Esophagus (tissue), 2 donors: ENCODE measurements at regions not wholly inside any gene's neighbourhood (a gene's known extent, or its start where the extent isn't known, plus 50 kb on each side); places are given as distances from the start of the nearest gene placed in this dataset.

ENCODE experiments used
- H3K27ac ChIP-seq, 2 donors: one replicate each; pipeline ENCODE4 v1.5.1; 2013; ENCODE audit warnings: low read depth in 2 of 2, mild to moderate bottlenecking in 2 of 2, inconsistent platforms in 1 of 2, low read length in 1 of 2, moderate library complexity in 1 of 2
- H3K27me3 ChIP-seq, 2 donors: one replicate each; pipeline ENCODE4 v1.6.1; 2013; ENCODE audit warnings: low read length in 2 of 2, control low read depth in 1 of 2, mild to moderate bottlenecking in 1 of 2; ENCODE audit not compliant: insufficient read depth in 2 of 2, control insufficient read depth in 1 of 2
- H3K36me3 ChIP-seq, 2 donors: one replicate each; pipeline ENCODE4 v1.6.1; 2013; ENCODE audit warnings: low read length in 1 of 2; ENCODE audit not compliant: control insufficient read depth in 2 of 2, insufficient read depth in 2 of 2
- H3K4me1 ChIP-seq, 2 donors: one replicate each; pipeline ENCODE4 v1.6.1; 2013; ENCODE audit warnings: low read length in 1 of 2; ENCODE audit not compliant: control insufficient read depth in 2 of 2, insufficient read depth in 2 of 2
- H3K4me3 ChIP-seq, 2 donors: one replicate each; pipeline ENCODE4 v1.5.1; 2013; ENCODE audit warnings: low read length in 2 of 2, mild to moderate bottlenecking in 2 of 2, low read depth in 1 of 2, moderate library complexity in 1 of 2
- H3K9me3 ChIP-seq, 2 donors: one replicate each; pipeline ENCODE4 v1.6.1; 2013; ENCODE audit warnings: mild to moderate bottlenecking in 2 of 2, low read depth in 1 of 2, low read length in 1 of 2, moderate library complexity in 1 of 2; ENCODE audit not compliant: control insufficient read depth in 2 of 2, insufficient read depth in 1 of 2
- WGBS, 2 donors: extraction: QIAGEN DNeasy Blood & Tissue Kit; methylation state at CpG; one replicate each; pipeline ENCODE4 v1.1.7; 2013; 5-methylcytosine and 5-hydroxymethylcytosine counted together
- donor health status: healthy with polysubstance abuse.
- donor health status: Bipolar disorder and iron deficiency.

GRCh38 chr6:917296-917695, 224.4 kb upstream of the EXOC2 start:
- Histone ChIP-seq H3K4me1 (no peaks in the 10 kb centered on the region), H3K27me3 (peaks cover 0 to 2% of the 10 kb centered on the region in 2 donors), H3K27ac (no peak overlapping the region), H3K4me3 (no peak overlapping the region), H3K36me3 (no peaks in the 10 kb centered on the region), H3K9me3 (peaks cover 3 to 20% of the 10 kb centered on the region in 2 donors)
- 50 to 60% methylated on average over 2 of the region's 2 CpGs for WGBS, 2 donors

- Histone ChIP-seq H3K4me1 (no peaks in the 10 kb centered on the region), H3K27me3 (peaks cover 0 to 2% of the 10 kb centered on the region in 2 donors), H3K36me3 (no peaks in the 10 kb centered on the region), H3K9me3 (peaks cover 3 to 10% of the 10 kb centered on the region in 2 donors), H3K27ac (no peak overlapping the region), H3K4me3 (no peak overlapping the region)
- 98% methylated on average over 8 of the region's 8 CpGs for WGBS, 2 donors
These were observed 223.2 kb upstream of the EXOC2 start for GRCh38 chr6:916131-916530.

DNA sequence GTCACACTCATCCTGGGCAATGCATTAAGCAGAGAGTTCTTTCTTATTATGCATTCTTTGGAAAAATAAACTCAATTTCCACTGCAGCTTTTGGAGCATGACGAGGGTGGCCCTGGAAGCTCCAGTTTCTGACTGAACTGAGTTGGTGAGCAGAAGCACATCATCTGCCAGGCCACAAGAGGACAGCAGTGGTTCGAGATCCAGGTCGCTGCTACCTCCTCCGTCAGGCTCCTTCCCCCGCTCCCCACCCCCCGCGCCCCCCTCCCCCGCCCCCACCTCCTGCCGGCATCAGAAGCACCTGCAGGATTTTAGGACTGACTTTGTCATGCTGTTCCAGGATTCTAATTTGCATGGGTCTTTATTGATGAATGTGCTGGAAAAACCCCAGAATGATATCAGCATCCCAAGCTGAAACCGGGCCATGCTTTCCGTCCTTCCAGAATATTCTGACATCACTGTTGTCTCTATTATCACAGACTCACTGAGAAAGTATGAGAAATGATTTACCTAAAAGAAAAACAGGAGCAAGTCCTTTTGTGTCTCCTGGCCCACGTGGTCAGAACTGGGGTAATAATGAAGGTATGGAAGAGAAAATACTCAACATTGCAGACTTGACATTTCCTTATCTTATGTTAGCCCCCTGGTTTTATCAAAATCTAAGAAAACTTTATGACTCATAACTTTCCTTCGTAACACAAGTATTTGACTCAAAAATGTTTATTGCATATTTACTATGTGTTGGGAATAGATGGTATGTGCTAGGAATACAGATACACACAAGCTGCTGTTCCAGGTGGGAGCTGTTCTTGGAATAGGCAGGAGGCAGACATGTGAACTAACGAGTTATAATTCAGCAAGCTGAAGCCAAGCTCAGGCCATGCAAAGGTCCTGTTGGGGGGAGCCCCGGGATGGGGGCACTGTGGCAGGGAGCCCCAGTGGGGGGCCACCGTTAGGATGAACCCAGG, 220.2 kb upstream of the EXOC2 start:
- Histone ChIP-seq H3K4me1 (no peaks in the 10 kb centered on the region), H3K27me3 (peaks cover 0 to 2% of the 10 kb centered on the region in 2 donors), H3K27ac (no peak overlapping the region), H3K4me3 (no peak overlapping the region), H3K9me3 (no peaks in the 10 kb centered on the region), H3K36me3 (no peaks in the 10 kb centered on the region)
- 17 to 21% methylated on average over 16 of the region's 16 CpGs for WGBS, 2 donors

- 78 to 79% methylated on average over 6 of the region's 6 CpGs for WGBS, 2 donors
- Histone ChIP-seq H3K36me3 (no peaks in the 10 kb centered on the region), H3K9me3 (no peaks in the 10 kb centered on the region), H3K4me1 (no peaks in the 10 kb centered on the region), H3K27ac (no peak overlapping the region), H3K4me3 (no peak overlapping the region), H3K27me3 (peaks cover 0 to 2% of the 10 kb centered on the region in 2 donors)
These were observed 215.0 kb upstream of the EXOC2 start for GRCh38 chr6:907928-908327.

GRCh38 chr6:906920-907319, 214.0 kb upstream of the EXOC2 start:
- H3K27me3 ChIP-seq: peaks cover 0 to 2% of the 10 kb centered on the region in 2 donors
- no peak overlapping the region for H3K4me3 ChIP-seq
- no peak overlapping the region for H3K27ac ChIP-seq
- peaks cover 0 to 3% of the 10 kb centered on the region in 2 donors for H3K4me1 ChIP-seq
- no peaks in the 10 kb centered on the region for H3K9me3 ChIP-seq
- H3K36me3 ChIP-seq: no peaks in the 10 kb centered on the region
- 89 to 92% methylated on average over 11 of the region's 11 CpGs for WGBS, 2 donors

DNA sequence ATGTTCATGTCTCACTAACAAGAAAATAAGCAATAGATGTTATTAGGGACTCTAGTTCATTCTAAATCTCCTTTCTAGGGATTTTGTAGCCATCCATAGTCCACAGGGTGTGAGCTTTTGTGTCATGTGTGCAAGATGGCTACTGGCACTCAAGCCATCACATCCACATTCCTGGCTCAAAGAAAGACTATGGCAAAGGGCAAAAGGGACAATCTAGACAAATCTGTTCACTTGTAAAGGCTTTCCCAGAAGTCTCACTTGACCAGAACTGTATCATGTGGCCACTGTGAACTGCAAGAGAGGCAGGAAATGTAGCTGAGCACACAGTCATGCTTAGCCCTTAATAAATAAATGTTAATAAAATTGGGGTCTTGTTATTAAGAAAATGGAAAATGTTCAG, 212.6 kb upstream of the EXOC2 start:
- Histone ChIP-seq H3K4me1 (peaks cover 0 to 3% of the 10 kb centered on the region in 2 donors), H3K36me3 (no peaks in the 10 kb centered on the region), H3K27ac (no peak overlapping the region), H3K27me3 (peaks cover 0 to 2% of the 10 kb centered on the region in 2 donors), H3K4me3 (no peak overlapping the region), H3K9me3 (no peaks in the 10 kb centered on the region)

DNA sequence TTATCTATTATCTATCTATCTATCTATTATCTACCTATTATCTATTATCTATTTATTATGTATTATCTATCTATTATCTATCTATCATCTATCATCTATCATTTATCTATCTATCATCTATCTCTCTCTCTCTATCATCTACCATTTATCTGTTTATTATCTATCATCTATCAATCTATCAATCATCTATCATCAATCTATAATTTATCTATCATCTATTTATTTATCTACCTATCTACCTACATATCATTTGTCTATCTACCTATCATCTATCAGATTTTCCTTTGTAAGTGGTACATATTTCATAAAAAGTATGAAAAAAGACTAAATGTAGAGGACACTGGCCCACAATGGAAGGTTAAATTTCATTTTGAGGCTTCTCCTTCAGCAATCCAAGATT, 212.1 kb upstream of the EXOC2 start:
- Histone ChIP-seq H3K4me3 (no peak overlapping the region), H3K36me3 (no peaks in the 10 kb centered on the region), H3K9me3 (no peaks in the 10 kb centered on the region), H3K4me1 (peaks cover 0 to 3% of the 10 kb centered on the region in 2 donors), H3K27me3 (peaks cover 0 to 2% of the 10 kb centered on the region in 2 donors), H3K27ac (no peak overlapping the region)

DNA sequence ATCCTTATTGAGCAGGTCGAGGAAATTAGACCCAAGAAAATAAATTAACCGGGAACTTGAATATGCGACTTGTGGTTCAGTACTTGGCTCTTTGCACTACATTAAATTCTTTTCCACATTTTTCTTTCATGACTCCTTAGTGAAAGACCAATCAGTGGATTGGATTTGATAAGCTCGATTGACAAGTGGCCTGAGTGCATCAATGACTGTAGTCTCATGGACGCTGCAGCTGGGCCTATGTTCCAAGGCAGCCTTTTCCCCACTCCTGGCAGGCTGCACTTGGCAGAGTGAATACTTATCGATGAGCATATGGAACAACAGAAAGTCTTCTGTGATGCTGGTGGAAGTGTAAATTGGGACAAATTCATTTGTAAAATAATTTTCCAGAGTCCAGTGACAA, 210.8 kb upstream of the EXOC2 start:
- H3K27ac ChIP-seq: no peak overlapping the region
- peaks cover 0 to 2% of the 10 kb centered on the region in 2 donors for H3K27me3 ChIP-seq
- H3K36me3 ChIP-seq: no peaks in the 10 kb centered on the region
- 70 to 74% methylated on average over 6 of the region's 6 CpGs for WGBS, 2 donors
- peaks cover 0 to 3% of the 10 kb centered on the region in 2 donors for H3K4me1 ChIP-seq
- no peaks in the 10 kb centered on the region for H3K9me3 ChIP-seq
- no peak overlapping the region for H3K4me3 ChIP-seq

- no peak overlapping the region for H3K4me3 ChIP-seq
- 33 to 39% methylated on average over 9 of the region's 9 CpGs for WGBS, 2 donors
- H3K4me1 ChIP-seq: peaks cover 2 to 3% of the 10 kb centered on the region in 2 donors
- H3K27me3 ChIP-seq: peaks cover 0 to 2% of the 10 kb centered on the region in 2 donors
- no peak overlapping the region for H3K27ac ChIP-seq
- H3K9me3 ChIP-seq: no peaks in the 10 kb centered on the region
- H3K36me3 ChIP-seq: no peaks in the 10 kb centered on the region
These were observed 208.9 kb upstream of the EXOC2 start for GRCh38 chr6:901696-902460.
